ENCODE measurements at regions not wholly inside any gene's neighbourhood (a gene's known extent, or its start where the extent isn't known, plus 50 kb on each side); places are given as distances from the start of the nearest gene placed in this dataset.

GRCh38 chr11:115652094-115652493 lies 147.9 kb upstream of the CADM1 start:
- TF ChIP-seq CTCF (IDR thresholded peaks at IDR 0.05), result no peak
- TF ChIP-seq POLR2A (IDR thresholded peaks at IDR 0.05), result no peak
- no peak for TF ChIP-seq POLR2AphosphoS5 (IDR thresholded peaks at IDR 0.05; ENCODE audit: insufficient read depth in 1 of 2, low read depth in 1 of 2)
